ENCODE measurements at regions not wholly inside any gene's neighbourhood (a gene's known extent, or its start where the extent isn't known, plus 50 kb on each side); places are given as distances from the start of the nearest gene placed in this dataset.

DNA sequence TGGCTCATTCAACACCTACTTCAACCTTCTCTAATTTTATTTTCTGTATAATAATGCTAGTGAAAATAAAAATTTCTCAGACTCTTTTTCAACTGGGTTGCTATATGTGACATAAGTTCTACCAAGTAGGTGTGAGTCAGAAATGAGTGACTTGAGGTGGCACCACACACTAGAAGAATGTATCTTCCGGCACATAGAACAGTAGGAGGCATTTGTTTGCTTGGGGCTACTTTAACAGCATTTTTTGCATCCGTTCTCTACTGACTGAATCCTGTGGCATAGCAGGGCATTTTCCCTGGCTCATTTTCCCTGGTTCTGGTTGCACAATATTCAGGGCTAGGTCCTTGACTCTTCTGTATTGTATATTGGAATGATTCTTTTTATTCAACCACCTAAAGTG, 194.0 kb upstream of the SLC16A7 start:
- Histone ChIP-seq H3K36me3 (ENCODE audit: control insufficient read depth, insufficient read depth, low read length) (no peaks in the 10 kb centered on the region), H2BK120ac (ENCODE audit: low read depth, low read length) (no peak overlapping the region)
- WGBS, 2 experiments (ENCODE audit: extremely low coverage in 2 of 2, insufficient read length in 1 of 2), result no CpG with 5 or more reads among the region's 2 CpGs

More for the DNA sequence above, 194.0 kb upstream of the SLC16A7 start:
- dilution Hi-C loops (cut with HindIII; ENCODE audit: low sequenced_read_pairs, unreplicated experiment), result no loop called here
- H3K4me3 ChIP-seq (ENCODE audit: insufficient read depth, low read depth, low read length), result no peak overlapping the region
- in situ Hi-C loops (cut with MboI; ENCODE audit: low sequenced_read_pairs), result loop anchor here (25.0 kb wide), 2 partner anchors 410 to 1085 kb away; no protein-coding TSS in a partner anchor
- intact Hi-C loops (cut with micrococcal nuclease), result no loop called here
- no peak overlapping the region for H2BK5ac ChIP-seq (ENCODE audit: low read depth, low read length, poor library complexity, severe bottlenecking)
- H3K9ac ChIP-seq (ENCODE audit: low read depth, low read length), result no peak overlapping the region
- H2AK9ac ChIP-seq (replicated peaks; ENCODE audit: low read depth, low read length, poor library complexity), result no peak overlapping the region
- H2BK15ac ChIP-seq (ENCODE audit: low read depth, low read length), result no peak overlapping the region
- no peaks in the 10 kb centered on the region for H3K9me1 ChIP-seq (ENCODE audit: insufficient read depth, low read length)
- H4K20me1 ChIP-seq (ENCODE audit: insufficient read depth, low read length), result no peaks in the 10 kb centered on the region
- no peak overlapping the region for H3K56ac ChIP-seq (ENCODE audit: extremely low read depth, insufficient read depth, low read length)
- H4K91ac ChIP-seq (ENCODE audit: insufficient read depth, low read depth, low read length), result no peak overlapping the region
- no TSS peak for BruUV-seq (replicated peaks)
- no peak overlapping the region for H3K18ac ChIP-seq (ENCODE audit: low read depth, low read length)
- DNase-seq, result no peak
- H3K14ac ChIP-seq (replicated peaks; ENCODE audit: low read depth, low read length), result no peak overlapping the region
- H3K27ac ChIP-seq (ENCODE audit: insufficient read depth, low read length), result no peak overlapping the region
- H3K4ac ChIP-seq (ENCODE audit: low read depth, low read length), result no peak overlapping the region
- CTCF ChIA-PET, result no interaction called here
- POLR2A ChIA-PET (ENCODE audit: unreplicated experiment), result no interaction called here
- ATAC-seq (ENCODE audit: low read depth), result no peak
- H2AK5ac ChIP-seq (ENCODE audit: low read depth, low read length), result no peak overlapping the region
- H4K8ac ChIP-seq (ENCODE audit: low read depth in 2 of 2, low read length in 2 of 2), result no peak overlapping the region
- no peaks in the 10 kb centered on the region for H3K4me1 ChIP-seq (ENCODE audit: control insufficient read depth, insufficient read depth, low read length)
- no peaks in the 10 kb centered on the region for H3K9me3 ChIP-seq (ENCODE audit: control insufficient read depth, insufficient read depth, low read length)
- no peak overlapping the region for H3K23ac ChIP-seq (ENCODE audit: low read depth, low read length)
- no peaks in the 10 kb centered on the region for H3K79me1 ChIP-seq (ENCODE audit: low read depth in 1 of 2, low read length in 2 of 2)
- no peak overlapping the region for H4K5ac ChIP-seq (ENCODE audit: low read depth, low read length)
- H2AFZ ChIP-seq (replicated peaks; ENCODE audit: low read length, poor library complexity), result no peak overlapping the region
- H3K4me2 ChIP-seq (ENCODE audit: low read depth, low read length), result no peak overlapping the region
- H3K27me3 ChIP-seq (ENCODE audit: control insufficient read depth, insufficient read depth, low read length), result no peaks in the 10 kb centered on the region
- H2BK20ac ChIP-seq (ENCODE audit: low read depth, low read length), result no peak overlapping the region
- TF ChIP-seq NFE2L2 (IDR thresholded peaks at IDR 0.05; ENCODE audit: low read depth, low read length) (no peak), CEBPB (IDR thresholded peaks at IDR 0.05; ENCODE audit: low read depth, low read length) (0 out of 2 replicates have a peak, but pooled peaks have one; percentile 17), FOS (IDR thresholded peaks at IDR 0.05; ENCODE audit: low read depth, low read length) (no peak), RAD21 (IDR thresholded peaks at IDR 0.05; ENCODE audit: low read length) (no peak)

Measured in IMR-90 (cell line).